ENCODE measurements at regions not wholly inside any gene's neighbourhood (a gene's known extent, or its start where the extent isn't known, plus 50 kb on each side); places are given as distances from the start of the nearest gene placed in this dataset.

DNA sequence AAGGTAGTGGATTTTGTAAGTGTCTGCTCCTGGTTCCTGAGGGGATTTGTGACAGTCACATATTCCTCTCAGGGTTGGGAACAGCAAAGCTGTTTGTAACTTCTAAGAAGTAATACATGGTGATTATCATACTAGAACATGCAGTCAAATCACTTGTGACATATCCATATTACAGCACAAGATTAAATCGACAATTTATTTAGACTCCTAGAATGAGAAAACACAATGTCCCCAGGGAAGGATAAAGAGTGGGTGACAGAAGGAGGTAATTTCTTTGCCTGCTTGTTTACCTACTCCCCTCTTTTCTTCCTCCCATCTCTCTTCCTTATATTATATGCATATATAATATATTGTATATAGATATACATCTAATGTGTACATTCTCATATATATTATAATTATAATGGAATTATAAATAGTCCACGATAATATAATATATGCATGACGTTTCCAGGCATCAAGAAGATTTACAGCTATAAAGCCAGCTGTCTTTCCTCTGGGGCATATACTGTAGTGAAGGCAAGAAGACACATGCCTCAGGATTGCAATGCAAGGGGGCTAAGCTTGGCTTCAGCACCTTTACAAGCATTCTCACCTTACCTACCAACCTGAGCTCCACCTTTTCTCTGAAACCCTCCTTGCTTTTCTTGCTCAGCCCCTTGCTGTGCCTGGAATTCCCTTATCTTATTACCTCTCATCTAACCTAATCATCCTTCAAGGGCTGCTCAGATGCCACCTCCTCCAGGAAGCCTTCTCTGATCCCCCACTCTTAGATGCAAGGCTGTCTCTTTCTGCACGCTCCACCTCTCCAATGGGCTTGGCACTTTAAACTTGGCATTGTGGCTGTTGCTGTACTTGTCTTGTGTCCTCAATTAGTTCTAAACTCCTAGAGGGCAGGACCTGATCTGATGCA lies 73.1 kb upstream of the PIAS1 start:
- DNase-seq = no peak

DNA sequence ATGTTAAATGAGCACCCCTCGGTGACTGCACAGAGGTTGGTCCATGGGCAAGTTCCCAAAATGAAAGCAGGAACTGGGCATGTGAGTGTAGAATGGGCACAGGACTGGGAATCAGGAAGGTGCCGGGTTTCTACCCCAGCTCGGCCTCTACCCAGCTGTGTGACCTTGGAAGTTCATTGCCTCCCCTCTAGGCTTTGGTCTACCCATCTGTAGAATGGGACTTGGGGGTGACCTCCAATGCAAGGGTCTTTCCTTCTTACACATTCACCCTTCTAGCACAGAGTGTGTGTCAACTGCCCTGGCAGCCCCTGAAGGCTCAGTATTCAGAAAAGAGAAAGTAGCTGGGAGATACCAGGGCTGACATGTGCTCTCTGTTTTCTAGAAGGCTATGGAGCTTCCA lies 72.3 kb upstream of the PIAS1 start:
- DNase-seq = no peak

DNA sequence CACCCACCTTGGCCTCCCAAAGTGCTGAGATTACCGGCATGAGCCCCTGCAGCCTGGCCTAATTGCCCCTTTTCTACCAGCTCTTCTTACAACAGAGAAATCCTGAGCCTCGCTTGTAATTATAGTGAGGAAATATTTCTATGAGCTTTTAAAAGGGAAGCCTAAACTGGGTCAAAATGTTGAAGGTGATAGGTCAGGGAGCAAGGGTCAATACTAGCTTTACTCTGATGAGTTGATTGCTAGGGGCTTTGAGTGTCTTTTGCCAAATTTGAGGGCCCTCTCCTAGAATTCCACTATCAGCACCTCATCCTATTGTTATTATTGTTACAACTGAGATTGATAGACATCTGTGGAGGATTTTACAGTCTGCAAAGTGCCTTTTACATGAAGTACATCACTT lies 62.4 kb upstream of the PIAS1 start:
- no peak for DNase-seq

DNA sequence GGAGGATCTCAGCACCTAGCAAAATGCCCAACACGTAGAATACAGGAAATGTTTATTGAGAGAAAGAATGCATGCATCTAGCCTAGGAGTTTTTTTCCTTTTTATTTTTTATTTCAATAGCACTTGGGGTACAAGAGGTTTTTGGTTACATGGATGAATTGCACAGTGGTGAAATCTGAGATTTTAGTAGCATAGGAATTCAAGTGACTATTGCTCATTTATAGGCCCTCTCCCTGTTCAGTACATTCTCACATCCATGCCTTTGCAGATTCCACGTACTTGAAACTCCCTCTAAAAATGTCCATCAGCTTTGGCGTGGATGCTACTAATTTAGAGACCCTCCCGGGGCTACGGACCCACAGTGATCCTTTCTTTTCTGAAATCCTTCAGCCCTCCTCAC lies 61.7 kb upstream of the PIAS1 start:
- DNase-seq = no peak

DNA sequence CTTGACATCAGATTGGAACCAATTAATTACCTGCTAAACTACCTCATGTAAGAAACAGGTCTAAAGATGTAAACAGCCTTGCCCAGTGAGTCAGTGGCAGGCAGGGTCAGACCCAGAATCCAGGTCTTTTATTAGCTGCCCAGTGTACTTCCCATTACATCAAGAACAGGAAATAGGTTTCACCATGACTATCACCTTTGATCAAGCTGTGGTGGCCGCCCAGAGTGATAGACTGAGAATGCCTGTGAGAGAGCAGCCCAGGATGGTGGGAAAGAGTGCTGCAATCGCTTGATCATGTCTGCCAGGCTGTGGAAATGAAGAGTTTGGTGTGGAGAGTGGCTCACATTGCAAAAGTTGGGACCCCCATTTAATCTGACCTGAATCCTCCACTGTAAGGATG lies 61.3 kb upstream of the PIAS1 start:
- no peak for DNase-seq

DNA sequence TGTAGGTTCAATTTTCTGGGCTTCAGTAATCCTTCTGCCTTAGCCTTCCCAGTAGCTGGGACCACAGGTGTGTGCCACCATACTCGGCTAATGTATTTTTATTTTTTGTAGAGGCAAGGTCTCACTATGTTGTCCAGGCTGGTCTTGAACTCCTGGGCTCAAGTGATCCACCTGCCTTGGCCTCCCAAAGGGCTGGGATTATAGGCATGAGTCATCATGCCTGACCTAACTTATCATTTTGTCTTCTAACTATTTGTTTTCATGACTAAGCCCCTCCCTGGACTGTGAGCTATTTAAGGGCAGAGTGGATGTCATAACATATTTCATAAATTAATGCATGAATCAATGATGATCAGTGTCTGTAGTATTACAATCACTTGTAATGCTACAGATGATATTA lies 56.1 kb upstream of the PIAS1 start:
- DNase-seq = no peak

DNA sequence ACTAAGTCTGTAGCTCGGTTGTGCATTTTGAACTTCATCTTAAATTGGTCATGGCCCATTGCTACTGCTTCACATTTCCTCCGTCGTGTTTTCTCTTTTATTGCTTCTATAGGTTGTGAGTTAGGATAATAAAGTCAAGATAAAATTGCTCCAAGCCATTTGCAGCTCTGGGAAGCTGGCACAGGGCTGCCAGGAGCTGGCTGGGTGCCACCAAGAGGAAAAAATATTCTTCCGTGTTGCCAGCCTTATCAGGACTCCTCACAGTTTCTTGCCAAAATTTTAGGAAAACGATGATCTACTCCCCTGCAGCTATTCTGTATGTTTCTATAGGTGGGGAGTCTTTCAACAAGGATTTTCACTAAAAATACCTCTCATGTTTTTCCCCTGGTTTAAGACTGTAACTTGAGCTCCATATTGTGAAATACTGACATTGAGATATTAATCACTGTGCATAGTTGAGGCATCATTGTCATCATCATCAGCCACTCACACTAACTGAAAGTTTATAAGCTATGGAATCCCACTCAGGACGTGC lies 55.4 kb upstream of the PIAS1 start:
- DNase-seq = no peak

DNA sequence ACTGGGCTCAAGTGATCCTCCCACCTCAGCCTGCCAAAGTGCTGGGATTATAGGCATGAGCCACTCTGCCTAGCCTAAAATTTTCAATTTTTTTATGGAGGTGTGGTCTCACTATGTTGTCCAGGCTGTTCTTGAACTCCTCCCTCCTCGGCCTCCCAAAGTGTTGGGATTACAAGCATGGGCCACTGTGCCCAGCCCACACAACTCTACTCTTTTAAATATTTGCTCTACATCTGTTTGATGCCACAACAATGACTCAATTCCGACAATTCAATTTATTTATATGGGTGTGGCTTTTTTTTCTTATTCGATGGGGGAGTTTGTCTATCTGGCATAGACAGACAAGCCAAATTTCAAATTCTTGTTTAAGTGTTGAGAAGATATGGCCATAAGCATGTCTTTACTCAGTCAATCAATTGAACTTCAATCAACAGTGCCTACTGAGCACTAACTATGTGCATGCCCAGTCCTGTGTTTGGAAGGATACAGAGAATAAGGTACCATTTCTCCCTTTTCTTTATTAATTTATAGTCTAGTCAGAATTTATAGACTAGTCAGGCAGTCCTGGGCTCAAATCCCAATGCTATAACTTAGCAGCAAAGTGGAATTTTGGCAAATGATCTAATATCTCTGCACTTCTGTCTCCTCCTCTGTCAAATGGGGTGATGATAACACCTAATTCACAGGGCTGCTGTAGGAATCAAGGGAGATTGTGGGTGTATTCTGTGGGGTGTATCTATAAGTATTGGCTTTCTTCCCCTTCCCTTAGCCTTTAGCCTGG lies 54.6 kb upstream of the PIAS1 start:
- no peak for DNase-seq

DNA sequence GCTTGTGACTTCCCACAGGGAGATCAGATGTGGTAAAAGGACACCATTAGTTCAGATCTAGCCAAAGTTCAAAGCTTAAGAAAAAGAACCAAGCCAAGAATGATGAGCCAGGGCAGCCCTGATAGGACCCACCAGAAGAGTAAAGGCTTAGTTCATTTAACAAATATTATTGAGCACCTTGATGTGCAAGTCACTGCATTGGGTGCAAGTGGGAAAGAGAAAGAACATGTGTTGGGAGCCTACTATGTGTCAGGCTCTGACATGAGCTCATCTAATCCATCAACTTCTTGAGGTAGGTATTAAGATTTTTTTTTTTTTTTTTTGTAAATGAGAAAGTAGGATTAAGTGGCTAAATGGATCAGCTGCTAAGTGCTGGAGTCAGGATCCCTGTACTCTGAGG lies 53.4 kb upstream of the PIAS1 start:
- no peak for DNase-seq

DNA sequence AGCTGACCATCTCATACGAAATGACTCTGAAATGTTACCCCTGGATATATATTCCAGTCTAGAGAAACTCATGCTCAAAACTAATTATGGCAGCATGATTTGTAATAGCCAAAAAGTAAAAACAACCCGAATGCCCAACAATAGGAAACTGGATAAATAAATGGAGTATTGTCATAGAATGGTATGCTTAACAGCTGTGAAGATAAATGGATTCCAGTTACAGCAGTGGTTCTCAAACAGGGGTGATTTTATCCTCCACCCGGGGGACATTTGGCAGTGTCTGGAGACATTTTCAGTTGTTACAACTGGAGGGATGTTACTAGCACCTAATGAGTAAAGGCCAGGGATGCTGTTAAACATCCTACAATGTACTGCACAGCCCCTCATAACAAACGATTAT lies 52.3 kb upstream of the PIAS1 start:
- DNase-seq = no peak

DNA sequence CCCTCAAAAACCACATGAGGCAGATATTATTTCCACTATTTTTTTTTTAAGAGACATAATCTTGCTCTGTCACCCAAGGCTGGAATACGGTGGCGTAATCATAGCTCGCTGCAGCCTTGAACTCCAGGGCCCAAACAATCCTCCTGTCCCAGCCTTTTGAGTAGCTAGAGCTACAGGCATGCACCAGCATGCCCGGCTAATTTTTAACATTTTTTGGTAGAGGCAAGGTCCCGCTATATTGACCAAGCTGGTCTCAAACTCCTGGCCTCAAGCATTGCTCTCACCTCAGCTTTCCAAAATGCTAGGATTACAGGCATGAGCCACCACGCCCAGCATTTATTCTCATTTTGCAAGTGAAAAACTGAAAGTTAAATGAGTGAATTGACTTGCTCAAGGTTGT lies 50.8 kb upstream of the PIAS1 start:
- no peak for DNase-seq
